ENCODE measurements at regions not wholly inside any gene's neighbourhood (a gene's known extent, or its start where the extent isn't known, plus 50 kb on each side); places are given as distances from the start of the nearest gene placed in this dataset.

- H3K4me1 ChIP-seq (ENCODE audit: low read length) = peaks cover under 1% of the 10 kb centered on the region; the same call in 1 of the 2 replicates
Measured at GRCh38 chr11:19332476-19332875, 91.7 kb upstream of the E2F8 start.

GRCh38 chr11:19330416-19330815 is 89.7 kb upstream of the E2F8 start:
- H3K9me3 ChIP-seq (ENCODE audit: insufficient read depth, low read length) = no peaks in the 10 kb centered on the region
- peaks cover 52% of the 10 kb centered on the region for H3K27me3 ChIP-seq (ENCODE audit: low read depth, low read length)
- peaks cover 7% of the 10 kb centered on the region for H3K4me1 ChIP-seq (ENCODE audit: low read length)

More at GRCh38 chr11:19332476-19332875, 91.7 kb upstream of the E2F8 start:
- H3K9me3 ChIP-seq (ENCODE audit: insufficient read depth, low read length) = no peaks in the 10 kb centered on the region
- no peaks in the 10 kb centered on the region for H3K36me3 ChIP-seq (replicated peaks; ENCODE audit: low read depth, low read length)
- H3K9ac ChIP-seq (ENCODE audit: low read length) = no peak overlapping the region
- H4K20me1 ChIP-seq (ENCODE audit: insufficient read depth, low read length) = no peaks in the 10 kb centered on the region
- H3K27ac ChIP-seq (ENCODE audit: low read length) = no peak overlapping the region
- no peak overlapping the region for H3K4me2 ChIP-seq (ENCODE audit: low read length)
- H3K79me2 ChIP-seq (ENCODE audit: low read length) = no peaks in the 10 kb centered on the region
- H2AFZ ChIP-seq (ENCODE audit: low read depth, low read length) = no peak overlapping the region
- TF ChIP-seq, protein P1, sequence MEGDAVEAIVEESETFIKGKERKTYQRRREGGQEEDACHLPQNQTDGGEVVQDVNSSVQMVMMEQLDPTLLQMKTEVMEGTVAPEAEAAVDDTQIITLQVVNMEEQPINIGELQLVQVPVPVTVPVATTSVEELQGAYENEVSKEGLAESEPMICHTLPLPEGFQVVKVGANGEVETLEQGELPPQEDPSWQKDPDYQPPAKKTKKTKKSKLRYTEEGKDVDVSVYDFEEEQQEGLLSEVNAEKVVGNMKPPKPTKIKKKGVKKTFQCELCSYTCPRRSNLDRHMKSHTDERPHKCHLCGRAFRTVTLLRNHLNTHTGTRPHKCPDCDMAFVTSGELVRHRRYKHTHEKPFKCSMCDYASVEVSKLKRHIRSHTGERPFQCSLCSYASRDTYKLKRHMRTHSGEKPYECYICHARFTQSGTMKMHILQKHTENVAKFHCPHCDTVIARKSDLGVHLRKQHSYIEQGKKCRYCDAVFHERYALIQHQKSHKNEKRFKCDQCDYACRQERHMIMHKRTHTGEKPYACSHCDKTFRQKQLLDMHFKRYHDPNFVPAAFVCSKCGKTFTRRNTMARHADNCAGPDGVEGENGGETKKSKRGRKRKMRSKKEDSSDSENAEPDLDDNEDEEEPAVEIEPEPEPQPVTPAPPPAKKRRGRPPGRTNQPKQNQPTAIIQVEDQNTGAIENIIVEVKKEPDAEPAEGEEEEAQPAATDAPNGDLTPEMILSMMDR (IDR thresholded peaks at IDR 0.05; ENCODE audit: low read depth, low read length) = no peak
- no peak for TF ChIP-seq EZH2phosphoT487 (IDR thresholded peaks at IDR 0.05; ENCODE audit: low read depth)
- H3K27me3 ChIP-seq (ENCODE audit: low read depth, low read length) = peaks cover 58% of the 10 kb centered on the region
- H3K4me3 ChIP-seq (ENCODE audit: low read length) = no peak overlapping the region

GRCh38 chr11:19329970-19330369 is 89.2 kb upstream of the E2F8 start:
- H3K4me1 ChIP-seq (ENCODE audit: low read length) = peaks cover 7% of the 10 kb centered on the region

More at GRCh38 chr11:19330416-19330815, 89.7 kb upstream of the E2F8 start:
- Histone ChIP-seq H3K79me2 (ENCODE audit: low read length) (no peaks in the 10 kb centered on the region), H3K36me3 (replicated peaks; ENCODE audit: low read depth, low read length) (no peaks in the 10 kb centered on the region), H3K4me2 (ENCODE audit: low read length) (no peak overlapping the region), H4K20me1 (ENCODE audit: insufficient read depth, low read length) (no peaks in the 10 kb centered on the region), H2AFZ (ENCODE audit: low read depth, low read length) (no peak overlapping the region), H3K27ac (ENCODE audit: low read length) (no peak overlapping the region), H3K9ac (ENCODE audit: low read length) (no peak overlapping the region), H3K4me3 (ENCODE audit: low read length) (no peak overlapping the region)
- TF ChIP-seq, protein P1 (IDR thresholded peaks at IDR 0.05; ENCODE audit: low read depth, low read length) = no peak
- TF ChIP-seq EZH2phosphoT487 (IDR thresholded peaks at IDR 0.05; ENCODE audit: low read depth) = no peak

DNA sequence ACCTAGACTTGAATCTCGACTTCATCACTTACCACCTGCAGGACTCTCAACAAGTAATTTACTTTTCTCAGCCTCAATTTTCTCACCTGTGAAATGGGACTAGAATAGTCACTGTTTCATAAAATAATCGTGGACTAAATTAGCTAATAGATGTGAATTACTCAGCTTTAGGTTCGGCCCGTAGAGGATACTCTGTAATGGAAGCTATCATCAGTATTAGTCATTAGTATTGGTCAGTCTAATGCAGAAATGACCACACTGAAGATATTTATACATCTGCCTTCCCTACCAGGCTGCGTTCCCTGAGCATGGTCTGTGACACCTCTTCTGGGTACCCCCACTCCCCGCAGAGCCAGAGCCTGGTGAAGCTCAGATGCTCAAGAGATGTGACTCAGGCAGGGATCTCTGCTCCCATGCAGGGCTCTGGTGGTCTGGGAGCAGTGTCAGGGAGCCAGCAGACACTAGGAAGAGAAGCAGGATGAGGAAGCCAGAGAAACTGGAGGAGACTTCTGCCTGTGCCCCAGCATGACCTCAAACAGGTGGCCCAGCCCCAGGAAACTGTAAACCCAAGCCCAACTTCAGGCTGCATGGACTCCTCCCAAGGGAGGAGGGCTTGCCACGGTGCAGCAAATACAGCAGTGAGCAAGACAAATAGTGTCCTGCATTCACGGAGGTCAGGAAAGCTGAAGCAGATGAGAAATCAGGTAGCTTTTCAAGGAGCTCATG is 88.0 kb upstream of the E2F8 start:
- H2AFZ ChIP-seq (ENCODE audit: low read depth, low read length) = no peak overlapping the region
- H3K4me3 ChIP-seq (ENCODE audit: low read length) = no peak overlapping the region
- peaks cover 7% of the 10 kb centered on the region for H3K4me1 ChIP-seq (ENCODE audit: low read length)
- no peaks in the 10 kb centered on the region for H3K36me3 ChIP-seq (replicated peaks; ENCODE audit: low read depth, low read length)
- no peak overlapping the region for H3K4me2 ChIP-seq (ENCODE audit: low read length)
- no peak overlapping the region for H3K27ac ChIP-seq (ENCODE audit: low read length)
- no peak for TF ChIP-seq EZH2phosphoT487 (IDR thresholded peaks at IDR 0.05; ENCODE audit: low read depth)
- TF ChIP-seq, protein P1 (IDR thresholded peaks at IDR 0.05; ENCODE audit: low read depth, low read length) = no peak
- no peaks in the 10 kb centered on the region for H4K20me1 ChIP-seq (ENCODE audit: insufficient read depth, low read length)
- H3K9ac ChIP-seq (ENCODE audit: low read length) = no peak overlapping the region
- no peaks in the 10 kb centered on the region for H3K9me3 ChIP-seq (ENCODE audit: insufficient read depth, low read length)
- H3K27me3 ChIP-seq (ENCODE audit: low read depth, low read length) = peaks cover 58% of the 10 kb centered on the region
- no peaks in the 10 kb centered on the region for H3K79me2 ChIP-seq (ENCODE audit: low read length)

More at GRCh38 chr11:19329970-19330369, 89.2 kb upstream of the E2F8 start:
- no peak overlapping the region for H3K27ac ChIP-seq (ENCODE audit: low read length)
- H3K4me2 ChIP-seq (ENCODE audit: low read length) = no peak overlapping the region
- no peaks in the 10 kb centered on the region for H3K36me3 ChIP-seq (replicated peaks; ENCODE audit: low read depth, low read length)
- no peak overlapping the region for H3K9ac ChIP-seq (ENCODE audit: low read length)
- no peaks in the 10 kb centered on the region for H4K20me1 ChIP-seq (ENCODE audit: insufficient read depth, low read length)
- no peaks in the 10 kb centered on the region for H3K79me2 ChIP-seq (ENCODE audit: low read length)
- no peak overlapping the region for H2AFZ ChIP-seq (ENCODE audit: low read depth, low read length)
- H3K4me3 ChIP-seq (ENCODE audit: low read length) = no peak overlapping the region
- peaks cover 53% of the 10 kb centered on the region for H3K27me3 ChIP-seq (ENCODE audit: low read depth, low read length)
- TF ChIP-seq, protein P1 (IDR thresholded peaks at IDR 0.05; ENCODE audit: low read depth, low read length) = no peak
- no peak for TF ChIP-seq EZH2phosphoT487 (IDR thresholded peaks at IDR 0.05; ENCODE audit: low read depth)
- no peaks in the 10 kb centered on the region for H3K9me3 ChIP-seq (ENCODE audit: insufficient read depth, low read length)
